ENCODE measurements at regions not wholly inside any gene's neighbourhood (a gene's known extent, or its start where the extent isn't known, plus 50 kb on each side); places are given as distances from the start of the nearest gene placed in this dataset.

- TF ChIP-seq CTCF (IDR thresholded peaks at IDR 0.05; ENCODE audit: insufficient read depth, low read depth, low read length): no peak
- no peak overlapping the region for H3K4me3 ChIP-seq (ENCODE audit: low read depth, low read length)
- peak; percentile 56 for DNase-seq (ENCODE audit: low read depth)
Observed at GRCh38 chr6:67541586-67541985, 1093.5 kb upstream of the ADGRB3 start.

- H3K4me3 ChIP-seq (ENCODE audit: low read depth, low read length): no peak overlapping the region
- no peak for TF ChIP-seq CTCF (IDR thresholded peaks at IDR 0.05; ENCODE audit: insufficient read depth, low read depth, low read length)
- DNase-seq (ENCODE audit: low read depth): no peak
Observed at GRCh38 chr6:67538032-67538431, 1097.0 kb upstream of the ADGRB3 start.

GRCh38 chr6:67535946-67536345 is 1099.1 kb upstream of the ADGRB3 start:
- DNase-seq (ENCODE audit: low read depth): no peak
- no peak for TF ChIP-seq CTCF (IDR thresholded peaks at IDR 0.05; ENCODE audit: insufficient read depth, low read depth, low read length)

GRCh38 chr6:67506352-67506751 is 1128.7 kb upstream of the ADGRB3 start:
- TF ChIP-seq CTCF (IDR thresholded peaks at IDR 0.05; ENCODE audit: insufficient read depth, low read depth, low read length): no peak
- DNase-seq (ENCODE audit: low read depth): no peak
- H3K4me3 ChIP-seq (ENCODE audit: low read depth, low read length): no peak overlapping the region

More at GRCh38 chr6:67535946-67536345, 1099.1 kb upstream of the ADGRB3 start:
- H3K4me3 ChIP-seq (ENCODE audit: low read depth, low read length): no peak overlapping the region

- H3K4me3 ChIP-seq (ENCODE audit: low read depth, low read length): no peak overlapping the region
- peak; percentile 11 for DNase-seq (ENCODE audit: low read depth)
- no peak for TF ChIP-seq CTCF (IDR thresholded peaks at IDR 0.05; ENCODE audit: insufficient read depth, low read depth, low read length)
Observed at GRCh38 chr6:67501755-67502154, 1133.3 kb upstream of the ADGRB3 start.

GRCh38 chr6:67497749-67498148 is 1137.3 kb upstream of the ADGRB3 start:
- H3K4me3 ChIP-seq (ENCODE audit: low read depth, low read length): no peak overlapping the region
- TF ChIP-seq CTCF (IDR thresholded peaks at IDR 0.05; ENCODE audit: insufficient read depth, low read depth, low read length): no peak
- no peak for DNase-seq (ENCODE audit: low read depth)

GRCh38 chr6:67496191-67496590 is 1138.9 kb upstream of the ADGRB3 start:
- no peak for DNase-seq (ENCODE audit: low read depth)

More at GRCh38 chr6:67496191-67496590, 1138.9 kb upstream of the ADGRB3 start:
- TF ChIP-seq CTCF (IDR thresholded peaks at IDR 0.05; ENCODE audit: insufficient read depth, low read depth, low read length): no peak
- no peak overlapping the region for H3K4me3 ChIP-seq (ENCODE audit: low read depth, low read length)
